ENCODE measurements at regions not wholly inside any gene's neighbourhood (a gene's known extent, or its start where the extent isn't known, plus 50 kb on each side); places are given as distances from the start of the nearest gene placed in this dataset.

- H3K9ac ChIP-seq (ENCODE audit: low read length) = no peak overlapping the region
- 0 out of 2 replicates have a peak, but pooled peaks cover 3% of the 10 kb centered on the region for H3K36me3 ChIP-seq (ENCODE audit: low read length)
- H3K4me3 ChIP-seq (ENCODE audit: insufficient read depth, low read length, poor library complexity, severe bottlenecking) = no peak overlapping the region
- TF ChIP-seq, protein P1, sequence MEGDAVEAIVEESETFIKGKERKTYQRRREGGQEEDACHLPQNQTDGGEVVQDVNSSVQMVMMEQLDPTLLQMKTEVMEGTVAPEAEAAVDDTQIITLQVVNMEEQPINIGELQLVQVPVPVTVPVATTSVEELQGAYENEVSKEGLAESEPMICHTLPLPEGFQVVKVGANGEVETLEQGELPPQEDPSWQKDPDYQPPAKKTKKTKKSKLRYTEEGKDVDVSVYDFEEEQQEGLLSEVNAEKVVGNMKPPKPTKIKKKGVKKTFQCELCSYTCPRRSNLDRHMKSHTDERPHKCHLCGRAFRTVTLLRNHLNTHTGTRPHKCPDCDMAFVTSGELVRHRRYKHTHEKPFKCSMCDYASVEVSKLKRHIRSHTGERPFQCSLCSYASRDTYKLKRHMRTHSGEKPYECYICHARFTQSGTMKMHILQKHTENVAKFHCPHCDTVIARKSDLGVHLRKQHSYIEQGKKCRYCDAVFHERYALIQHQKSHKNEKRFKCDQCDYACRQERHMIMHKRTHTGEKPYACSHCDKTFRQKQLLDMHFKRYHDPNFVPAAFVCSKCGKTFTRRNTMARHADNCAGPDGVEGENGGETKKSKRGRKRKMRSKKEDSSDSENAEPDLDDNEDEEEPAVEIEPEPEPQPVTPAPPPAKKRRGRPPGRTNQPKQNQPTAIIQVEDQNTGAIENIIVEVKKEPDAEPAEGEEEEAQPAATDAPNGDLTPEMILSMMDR (IDR thresholded peaks at IDR 0.05; ENCODE audit: insufficient read depth, low read length, poor library complexity, severe bottlenecking) = no peak
- no peak for TF ChIP-seq EZH2phosphoT487 (conservative IDR thresholded peaks at IDR 0.05; ENCODE audit: low read length)
- H3K27ac ChIP-seq (ENCODE audit: low read depth, low read length) = no peak overlapping the region
- H4K20me1 ChIP-seq (ENCODE audit: low read depth, low read length) = no peaks in the 10 kb centered on the region
- H2AFZ ChIP-seq (ENCODE audit: low read depth, low read length, severe bottlenecking) = no peak overlapping the region
- H3K9me3 ChIP-seq (ENCODE audit: insufficient read depth, low read length) = no peaks in the 10 kb centered on the region
- no peak overlapping the region for H3K4me2 ChIP-seq (ENCODE audit: low read depth, low read length, poor library complexity, severe bottlenecking)
- H3F3A ChIP-seq (ENCODE audit: insufficient read depth) = no peaks in the 10 kb centered on the region
- no peaks in the 10 kb centered on the region for H3K79me2 ChIP-seq (ENCODE audit: insufficient read depth, low read length)
- H3K27me3 ChIP-seq (ENCODE audit: low read length) = no peaks in the 10 kb centered on the region
- no peaks in the 10 kb centered on the region for H3K9me2 ChIP-seq (replicated peaks; ENCODE audit: insufficient read depth, low read length)
Observed at GRCh38 chr12:124481257-124481750, 86.1 kb downstream of the NCOR2 start.

DNA sequence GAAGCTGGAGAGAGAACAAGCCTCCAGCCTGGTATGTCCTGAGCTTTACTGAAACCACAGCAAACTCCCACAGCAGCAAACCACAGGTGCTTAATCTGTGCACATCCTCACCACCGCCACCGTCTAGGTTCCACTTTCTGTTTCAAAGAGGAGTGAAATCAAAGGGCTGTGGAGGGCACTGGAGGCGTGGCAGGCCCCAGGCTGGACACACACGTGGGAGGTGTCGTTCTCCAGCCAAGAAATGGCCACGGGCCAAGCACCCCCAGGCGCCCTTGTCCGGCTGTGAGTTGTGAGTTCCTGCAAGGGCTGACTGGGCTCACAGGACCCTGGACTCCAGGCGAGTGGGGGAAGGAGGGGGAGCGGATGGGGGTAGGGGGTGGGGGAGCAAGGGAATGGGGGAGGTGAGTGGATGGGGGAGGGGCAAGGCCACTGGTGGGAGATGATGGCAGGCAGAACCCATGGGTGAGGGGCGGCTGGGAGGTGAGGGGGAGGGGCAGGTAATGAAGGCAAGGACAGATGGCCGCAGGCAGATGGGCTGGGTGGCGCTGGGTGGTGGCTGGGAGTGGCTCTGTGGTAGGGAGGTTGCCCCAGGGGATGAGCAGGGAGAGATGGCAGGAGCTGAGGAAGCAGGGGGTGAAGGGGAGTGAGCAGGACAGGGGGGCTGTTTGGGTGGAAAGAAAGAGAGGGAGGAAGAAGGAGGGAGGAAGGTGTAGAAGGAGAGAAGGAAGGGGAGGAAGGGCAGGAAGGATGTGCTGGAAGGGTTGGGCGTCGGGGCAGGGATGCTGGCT is 86.7 kb downstream of the NCOR2 start:
- Histone ChIP-seq H3K36me3 (ENCODE audit: low read length) (0 out of 2 replicates have a peak, but pooled peaks cover 3% of the 10 kb centered on the region), H3K27me3 (ENCODE audit: low read length) (no peaks in the 10 kb centered on the region), H4K20me1 (ENCODE audit: low read depth, low read length) (no peaks in the 10 kb centered on the region), H3K27ac (ENCODE audit: low read depth, low read length) (no peak overlapping the region), H3K4me2 (ENCODE audit: low read depth, low read length, poor library complexity, severe bottlenecking) (no peak overlapping the region), H3K79me2 (ENCODE audit: insufficient read depth, low read length) (no peaks in the 10 kb centered on the region), H3F3A (ENCODE audit: insufficient read depth) (no peaks in the 10 kb centered on the region), H3K9me3 (ENCODE audit: insufficient read depth, low read length) (no peaks in the 10 kb centered on the region), H2AFZ (ENCODE audit: low read depth, low read length, severe bottlenecking) (no peak overlapping the region), H3K9ac (ENCODE audit: low read length) (no peak overlapping the region), H3K4me3 (ENCODE audit: insufficient read depth, low read length, poor library complexity, severe bottlenecking) (no peak overlapping the region), H3K9me2 (replicated peaks; ENCODE audit: insufficient read depth, low read length) (no peaks in the 10 kb centered on the region)
- TF ChIP-seq EZH2phosphoT487 (conservative IDR thresholded peaks at IDR 0.05; ENCODE audit: low read length) = no peak
- TF ChIP-seq, protein P1 (IDR thresholded peaks at IDR 0.05; ENCODE audit: insufficient read depth, low read length, poor library complexity, severe bottlenecking) = no peak

DNA sequence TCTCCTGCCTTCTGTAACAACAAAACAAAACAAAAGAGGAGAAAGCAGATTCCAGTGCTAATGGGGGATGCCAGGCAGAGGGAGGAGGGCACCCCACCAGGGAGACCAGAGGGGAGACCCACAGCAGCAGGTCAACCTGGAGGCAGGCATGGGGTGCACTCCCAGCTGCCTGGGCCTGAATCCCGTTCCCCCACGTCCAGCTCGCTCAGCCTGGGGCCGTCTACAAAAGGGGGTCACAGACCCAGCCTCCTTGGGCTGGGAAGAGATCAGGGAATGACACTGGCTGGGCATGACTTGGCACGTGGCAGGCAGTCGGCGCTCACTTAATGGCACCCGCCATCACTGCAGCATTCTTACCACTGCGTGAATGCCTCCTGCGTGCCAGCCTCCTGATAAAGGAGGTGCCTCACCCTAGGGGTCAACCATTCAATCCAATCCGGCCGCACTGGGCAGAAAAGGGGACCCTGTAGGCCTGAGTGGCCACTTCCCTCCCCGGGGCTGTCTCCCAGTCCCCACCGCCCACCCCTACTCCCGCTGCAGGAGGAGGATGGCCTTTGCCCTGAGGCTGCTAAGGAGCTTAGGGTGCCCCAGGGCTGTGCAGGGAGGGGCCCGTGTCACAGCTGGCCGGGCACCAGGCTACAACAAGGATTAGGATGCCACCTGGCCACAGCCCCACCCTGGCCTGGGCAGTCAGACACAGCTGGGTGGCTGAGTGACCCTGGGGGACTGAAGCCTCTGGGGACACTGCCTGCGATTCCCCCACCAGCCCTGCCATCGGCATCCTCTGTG is 87.5 kb downstream of the NCOR2 start:
- no peak overlapping the region for H3K9ac ChIP-seq (ENCODE audit: low read length)
- H3K9me3 ChIP-seq (ENCODE audit: insufficient read depth, low read length) = no peaks in the 10 kb centered on the region
- no peak overlapping the region for H2AFZ ChIP-seq (ENCODE audit: low read depth, low read length, severe bottlenecking)
- no peaks in the 10 kb centered on the region for H3K9me2 ChIP-seq (replicated peaks; ENCODE audit: insufficient read depth, low read length)
- H3K4me2 ChIP-seq (ENCODE audit: low read depth, low read length, poor library complexity, severe bottlenecking) = no peak overlapping the region
- H4K20me1 ChIP-seq (ENCODE audit: low read depth, low read length) = no peaks in the 10 kb centered on the region
- H3K79me2 ChIP-seq (ENCODE audit: insufficient read depth, low read length) = no peaks in the 10 kb centered on the region
- no peaks in the 10 kb centered on the region for H3F3A ChIP-seq (ENCODE audit: insufficient read depth)
- H3K36me3 ChIP-seq (ENCODE audit: low read length) = 0 out of 2 replicates have a peak, but pooled peaks cover 3% of the 10 kb centered on the region
- TF ChIP-seq EZH2phosphoT487 (conservative IDR thresholded peaks at IDR 0.05; ENCODE audit: low read length) = no peak
- TF ChIP-seq, protein P1 (IDR thresholded peaks at IDR 0.05; ENCODE audit: insufficient read depth, low read length, poor library complexity, severe bottlenecking) = no peak
- no peaks in the 10 kb centered on the region for H3K27me3 ChIP-seq (ENCODE audit: low read length)
- H3K4me3 ChIP-seq (ENCODE audit: insufficient read depth, low read length, poor library complexity, severe bottlenecking) = no peak overlapping the region
- no peak overlapping the region for H3K27ac ChIP-seq (ENCODE audit: low read depth, low read length)

Measured in SU-DHL-6 (cell line).